ENCODE measurements at regions not wholly inside any gene's neighbourhood (a gene's known extent, or its start where the extent isn't known, plus 50 kb on each side); places are given as distances from the start of the nearest gene placed in this dataset.

DNA sequence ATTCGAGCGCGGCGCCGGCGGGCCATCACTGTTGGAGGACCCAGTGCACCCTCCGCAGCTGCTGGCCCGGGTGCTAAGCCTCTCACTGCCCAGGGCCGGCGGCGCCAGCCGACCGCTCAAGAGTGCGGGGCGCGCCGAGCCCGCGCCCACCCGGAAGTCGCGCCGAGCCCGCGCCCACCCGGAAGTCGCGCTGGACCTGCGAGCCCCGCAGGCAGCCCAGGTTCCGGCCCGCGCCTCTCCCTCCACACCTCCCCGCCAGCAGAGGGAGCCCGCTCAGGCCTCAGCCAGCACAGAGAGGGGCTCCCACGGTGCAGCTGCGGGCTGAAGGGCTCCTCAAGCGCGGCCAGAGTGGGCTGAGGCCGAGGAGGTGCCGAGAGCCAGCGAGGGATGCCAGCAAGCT lies 170.8 kb downstream of the GTF2H2C_2 start:
- DNase-seq (ENCODE audit: low spot score): peak; percentile 10
